HCT116 (cell line): ENCODE measurements at regions not wholly inside any gene's neighbourhood (a gene's known extent, or its start where the extent isn't known, plus 50 kb on each side); places are given as distances from the start of the nearest gene placed in this dataset.

Source experiments
- ATAC-seq: fragments of 200-7000 bp; cut with Tn5 transposase; 2 replicates; pipeline ENCODE4 v1.9.1; 2020; ENCODE audit warnings: mild to moderate bottlenecking, moderate library complexity
- BruUV-seq: library from RNA; stranded (reverse); fragments of 400-500 nt; replicated peaks from 2 replicates; lab custom pipeline; 2021; lab: Mats Ljungman, UMichigan
- CTCF ChIA-PET: fragments of 300-600 bp; sonication (Branson Sonifier 250); formaldehyde crosslinking; loops from one replicate; lab custom pipeline; 2021; ENCODE audit warnings: antibody characterized with exemption; lab: Charles Lee
- POLR2A ChIA-PET: fragments of 300-600, 350-600 bp; sonication (Branson Sonifier 250); formaldehyde crosslinking; loops from one replicate; lab custom pipeline; 2021; ENCODE audit warnings: antibody characterized with exemption; lab: Charles Lee
- RAD21 ChIA-PET, 2 experiments: fragments of 300-600 bp; sonication (Branson Sonifier 250); formaldehyde crosslinking; loops; one replicate each; lab custom pipeline; 2023; ENCODE audit warnings: low total read pairs in 2 of 2; ENCODE audit not compliant: uncharacterized antibody in 2 of 2, unreplicated experiment in 2 of 2, low non-redundant PET in 1 of 2; lab: Charles Lee
- DNase-seq: peaks from one replicate; pipeline ENCODE4 v3.0.0-alpha.2; 2010; ENCODE audit warnings: low read depth, low spot score
- H2AFZ ChIP-seq: fragments of 200-600 bp; shearing (Covaris generic), sonication (generic); 2 replicates; pipeline ENCODE4 v1.6.1; 2017; ENCODE audit warnings: low read depth, mixed run types, mixed read lengths, antibody characterized with exemption, low read length; ENCODE audit not compliant: poor library complexity, severe bottlenecking
- H3K27ac ChIP-seq: 2 replicates; pipeline ENCODE4 v1.5.1; 2012; ENCODE audit warnings: low read depth, low read length
- H3K27me3 ChIP-seq: fragments of 200-600 bp; sonication (generic); 2 replicates; pipeline ENCODE4 v1.6.1; 2016; ENCODE audit warnings: mixed run types, low read length, mixed read lengths; ENCODE audit not compliant: insufficient read depth
- H3K36me3 ChIP-seq, 2 experiments: fragments of 200-500 bp in 1 of 2; fragments of 200-600 bp in 1 of 2; sonication (Bioruptor generic) in 1 of 2; sonication (generic) in 1 of 2; 2 replicates each; pipeline versions ENCODE4 v1.5.1 to v1.6.1; 2014 to 2016; ENCODE audit warnings: low read length in 2 of 2, inconsistent platforms in 1 of 2, mixed read lengths in 1 of 2, mixed run types in 1 of 2; ENCODE audit not compliant: insufficient read depth in 2 of 2, control insufficient read depth in 1 of 2
- H3K4me1 ChIP-seq, 2 experiments: fragments of 200-600 bp in 1 of 2; sonication (generic) in 1 of 2; 2 replicates each; pipeline versions ENCODE4 v1.5.1 to v1.6.1; 2012 to 2017; ENCODE audit warnings: low read length in 2 of 2, inconsistent platforms in 1 of 2, mild to moderate bottlenecking in 1 of 2, mixed read lengths in 1 of 2, mixed run types in 1 of 2, moderate library complexity in 1 of 2; ENCODE audit not compliant: insufficient read depth in 2 of 2, control insufficient read depth in 1 of 2
- H3K4me2 ChIP-seq: fragments of 200-600 bp; sonication (generic); 2 replicates; pipeline ENCODE4 v1.6.1; 2017; ENCODE audit warnings: mixed run types, low read length, mixed read lengths
- H3K4me3 ChIP-seq, 2 experiments: fragments of 200-600 bp in 1 of 2; sonication (generic) in 1 of 2; replicated peaks in 1 of 2; 2 replicates each; pipeline ENCODE4 v1.5.1; 2011 to 2016; ENCODE audit warnings: low read length in 2 of 2, control low read depth in 1 of 2, low read depth in 1 of 2, mild to moderate bottlenecking in 1 of 2, mixed read lengths in 1 of 2, mixed run types in 1 of 2
- H3K79me2 ChIP-seq: fragments of 200-600 bp; sonication (generic); 2 replicates; pipeline ENCODE4 v1.6.1; 2017; ENCODE audit warnings: mild to moderate bottlenecking, mixed run types, low read length, moderate library complexity, mixed read lengths; ENCODE audit not compliant: insufficient read depth
- H3K9ac ChIP-seq: fragments of 200-600 bp; sonication (generic); 2 replicates; pipeline ENCODE4 v1.6.1; 2016; ENCODE audit warnings: low read length, mixed read lengths
- H3K9me2 ChIP-seq: fragments of 200-600 bp; sonication (generic), shearing (Covaris generic); 2 replicates; pipeline ENCODE4 v1.6.1; 2017; ENCODE audit warnings: mixed run types, mild to moderate bottlenecking, moderate library complexity; ENCODE audit not compliant: insufficient read depth
- H3K9me3 ChIP-seq, 2 experiments: fragments of 200-500 bp in 1 of 2; fragments of 200-600 bp in 1 of 2; sonication (Bioruptor generic) in 1 of 2; sonication (generic) in 1 of 2; 2 replicates each; pipeline ENCODE4 v1.6.1; 2014 to 2017; ENCODE audit warnings: low read length in 2 of 2, mixed read lengths in 2 of 2, inconsistent platforms in 1 of 2, low read depth in 1 of 2, mild to moderate bottlenecking in 1 of 2, mixed run types in 1 of 2, moderate library complexity in 1 of 2; ENCODE audit not compliant: control insufficient read depth in 1 of 2, insufficient read depth in 1 of 2
- H4K20me1 ChIP-seq: fragments of 200-600 bp; sonication (generic), shearing (Covaris generic); 2 replicates; pipeline ENCODE4 v1.6.1; 2017; ENCODE audit warnings: mixed run types, mild to moderate bottlenecking, moderate library complexity; ENCODE audit not compliant: insufficient read depth
- ATF3 ChIP-seq: IDR thresholded peaks from 2 replicates; pipeline ENCODE4 v1.6.1; 2012
- CTCF ChIP-seq, 3 experiments: fragments of 200-600 bp in 1 of 3; sonication (generic) in 1 of 3; IDR thresholded peaks in 2 of 3; conservative IDR thresholded peaks in 1 of 3; 2 replicates each; pipeline ENCODE4 v1.5.1; 2012 to 2017; ENCODE audit warnings: low read depth in 2 of 3, low read length in 2 of 3, antibody characterized with exemption in 1 of 3, borderline replicate concordance in 1 of 3, control low read depth in 1 of 3, mild to moderate bottlenecking in 1 of 3, mixed read lengths in 1 of 3, mixed run types in 1 of 3, moderate library complexity in 1 of 3; ENCODE audit not compliant: insufficient read depth in 1 of 3
- EGR1 ChIP-seq: IDR thresholded peaks from 2 replicates; pipeline ENCODE4 v1.6.1; 2012; ENCODE audit warnings: low read depth
- EZH2 ChIP-seq: fragments of 200-600 bp; sonication (generic); IDR thresholded peaks from 2 replicates; pipeline ENCODE4 v1.6.1; 2017; ENCODE audit warnings: antibody characterized with exemption, mixed run types
- EZH2phosphoT487 ChIP-seq: fragments of 200-600 bp; IDR thresholded peaks from 2 replicates; pipeline ENCODE4 v1.6.1; 2018; ENCODE audit warnings: antibody characterized with exemption, borderline replicate concordance
- FOSL1 ChIP-seq: IDR thresholded peaks from 2 replicates; pipeline ENCODE4 v1.6.1; 2012; ENCODE audit warnings: low read depth
- JUND ChIP-seq: IDR thresholded peaks from 2 replicates; pipeline ENCODE4 v1.6.1; 2012
- POLR2A ChIP-seq: IDR thresholded peaks from 2 replicates; pipeline ENCODE4 v1.7.0; 2011; ENCODE audit warnings: borderline replicate concordance; ENCODE audit not compliant: insufficient read depth, insufficient read length; ENCODE audit errors: extremely low read depth
- RAD21 ChIP-seq: IDR thresholded peaks from 2 replicates; pipeline ENCODE4 v1.6.1; 2012; ENCODE audit warnings: low read depth, mild to moderate bottlenecking
- SIN3A ChIP-seq: IDR thresholded peaks from 2 replicates; pipeline ENCODE4 v1.6.1; 2012; ENCODE audit warnings: low read depth
- SP1 ChIP-seq: IDR thresholded peaks from 2 replicates; pipeline ENCODE4 v1.6.1; 2012; ENCODE audit warnings: low read depth
- SRF ChIP-seq: IDR thresholded peaks from 2 replicates; pipeline ENCODE4 v1.6.1; 2012; ENCODE audit warnings: low read depth
- TCF7L2 ChIP-seq: IDR thresholded peaks from 2 replicates; pipeline ENCODE4 v1.7.0; 2011; ENCODE audit warnings: borderline replicate concordance, inconsistent platforms; ENCODE audit not compliant: insufficient read depth, insufficient read length; ENCODE audit errors: extremely low read depth
- ZBTB33 ChIP-seq: IDR thresholded peaks from 2 replicates; pipeline ENCODE4 v1.6.1; 2011; ENCODE audit warnings: mild to moderate bottlenecking, low read length, moderate library complexity; ENCODE audit not compliant: insufficient replicate concordance; ENCODE audit errors: extremely low read depth
- ZFX ChIP-seq: fragments of 450-650 bp; IDR thresholded peaks from 2 replicates; pipeline ENCODE4 v1.6.1; 2017
- ZNF274 ChIP-seq: fragments of 200-500 bp; sonication (Bioruptor generic); IDR thresholded peaks from 2 replicates; pipeline ENCODE4 v1.6.1; 2014; ENCODE audit warnings: mild to moderate bottlenecking, low read depth, low read length, inconsistent platforms
- intact Hi-C: fragments of 100-400 bp; cut with micrococcal nuclease; formaldehyde crosslinking; loops from 2 replicates; pipeline ENCODE4 v1.10.0; 2022

GRCh38 chr16:85234310-85235204, 122.3 kb upstream of the CIBAR2 start (continued):
- TF ChIP-seq EZH2 (no peak), SP1 (no peak)

GRCh38 chr16:85235991-85236817, 123.9 kb upstream of the CIBAR2 start:
- Histone ChIP-seq H3K27ac (peak overlapping the region; percentile 59), H3K9ac (peak overlapping the region; percentile 57), H3K36me3 (no peaks in the 10 kb centered on the region), H3K9me3 (no peaks in the 10 kb centered on the region), H2AFZ (no peak overlapping the region), H3K4me1 (peaks cover 47 to 73% of the 10 kb centered on the region in 2 experiments), H3K79me2 (peaks cover 4% of the 10 kb centered on the region; the same call in 1 of the 2 replicates), H3K4me3 (peak overlapping the region; percentile 27 to 61), H3K27me3 (no peaks in the 10 kb centered on the region), H4K20me1 (no peaks in the 10 kb centered on the region), H3K9me2 (no peaks in the 10 kb centered on the region), H3K4me2 (peak overlapping the region; percentile 98)
- CTCF ChIA-PET, result interaction anchor here (0.9 to 2.8 kb wide), 7 partner anchors 10 to 180 kb away, joined by 3 to 17 read pairs (median 4); no protein-coding TSS in a partner anchor
- ATAC-seq (peak; percentile 41), DNase-seq (no peak)
- no TSS peak for BruUV-seq
- RAD21 ChIA-PET, result interaction anchor here in 1 of 2 experiments (0.8 kb wide), 1 partner anchor 64 kb away, joined by 3 read pairs; no protein-coding TSS in a partner anchor
- intact Hi-C loops, result loop anchor here (5.0 to 10.0 kb wide), 2 partner anchors 64 to 301 kb away; no protein-coding TSS in a partner anchor
- no peak for TF ChIP-seq ZNF274
- no peak for TF ChIP-seq ZFX
- TF ChIP-seq ZBTB33, result no peak
- TF ChIP-seq EGR1, result no peak
- TF ChIP-seq ATF3, result no peak
- no peak for TF ChIP-seq POLR2A
- TF ChIP-seq CTCF (IDR thresholded peaks at IDR 0.05 in 2 of 3, conservative IDR thresholded peaks at IDR 0.05 in 1 of 3; ENCODE audit: borderline replicate concordance in 1 of 3, insufficient read depth in 1 of 3, low read depth in 2 of 3, low read length in 2 of 3), result no peak
- no peak for TF ChIP-seq SRF
- TF ChIP-seq SIN3A, result no peak
- no peak for TF ChIP-seq FOSL1
- TF ChIP-seq EZH2phosphoT487, result no peak
- no peak for TF ChIP-seq JUND
- TF ChIP-seq TCF7L2, result no peak
- TF ChIP-seq EZH2, result no peak
- no peak for TF ChIP-seq RAD21
- no peak for TF ChIP-seq SP1
- POLR2A ChIA-PET, result no interaction called here
